Lower leg skin (tissue), 4 donors: ENCODE measurements at regions not wholly inside any gene's neighbourhood (a gene's known extent, or its start where the extent isn't known, plus 50 kb on each side); places are given as distances from the start of the nearest gene placed in this dataset.

Source experiments
- DNase-seq, 2 donors: peaks; one replicate each; pipeline ENCODE4 v3.0.0-alpha.2; 2019; ENCODE audit warnings: low spot score in 2 of 2
- H3K4me3 ChIP-seq: fragments of 200-600 bp; sonication (generic); 2 replicates; pipeline ENCODE4 v1.5.1; 2017; ENCODE audit warnings: mild to moderate bottlenecking, low read depth; ENCODE audit not compliant: poor library complexity, severe bottlenecking
- POLR2A ChIP-seq, 2 donors: fragments of 450-650 bp; IDR thresholded peaks; one replicate each; pipeline ENCODE4 v1.6.1; 2016 to 2017; ENCODE audit warnings: antibody characterized with exemption in 2 of 2, mild to moderate bottlenecking in 1 of 2, moderate library complexity in 1 of 2
- WGBS, 2 donors: methylation state at CpG; one replicate each; pipeline ENCODE4 v1.1.5; 2018; 5-methylcytosine and 5-hydroxymethylcytosine counted together
- intact Hi-C: fragments of 100-400 bp; cut with DNase I; formaldehyde crosslinking; loops from one replicate; pipeline ENCODE4 v1.15.0; 2023; ENCODE audit warnings: low total_unique reads
- TF ChIP-seq, protein P1 (sequence below), 3 donors: fragments of 450-650 bp; IDR thresholded peaks; one replicate each; pipeline ENCODE4 v1.5.1; 2016; ENCODE audit warnings: antibody characterized with exemption in 3 of 3, mild to moderate bottlenecking in 3 of 3, moderate library complexity in 2 of 3

DNA sequence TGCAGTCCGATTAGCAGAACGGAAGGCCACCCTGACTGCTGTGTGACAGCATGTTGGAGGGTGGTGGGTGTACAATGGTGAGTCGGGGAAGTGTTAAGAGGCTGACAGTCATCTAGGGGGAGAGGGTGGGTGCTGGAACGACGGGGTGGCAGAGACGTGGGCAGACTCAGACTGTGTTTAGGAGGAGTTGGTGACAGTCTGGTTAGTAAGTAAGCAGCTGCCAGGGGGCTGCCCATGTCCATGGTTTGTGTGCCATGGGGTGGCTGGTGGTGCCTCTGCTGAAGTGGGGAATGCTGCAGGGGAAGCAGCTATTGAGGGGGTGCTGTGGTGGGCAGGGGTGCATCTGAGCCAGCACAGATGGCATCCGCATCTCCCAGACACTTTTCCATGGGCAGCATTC, 51.3 kb upstream of the BOD1 start:
- intact Hi-C loops, result no loop called here
- no peak for TF ChIP-seq POLR2A (IDR thresholded peaks at IDR 0.05)
- TF ChIP-seq, protein P1, sequence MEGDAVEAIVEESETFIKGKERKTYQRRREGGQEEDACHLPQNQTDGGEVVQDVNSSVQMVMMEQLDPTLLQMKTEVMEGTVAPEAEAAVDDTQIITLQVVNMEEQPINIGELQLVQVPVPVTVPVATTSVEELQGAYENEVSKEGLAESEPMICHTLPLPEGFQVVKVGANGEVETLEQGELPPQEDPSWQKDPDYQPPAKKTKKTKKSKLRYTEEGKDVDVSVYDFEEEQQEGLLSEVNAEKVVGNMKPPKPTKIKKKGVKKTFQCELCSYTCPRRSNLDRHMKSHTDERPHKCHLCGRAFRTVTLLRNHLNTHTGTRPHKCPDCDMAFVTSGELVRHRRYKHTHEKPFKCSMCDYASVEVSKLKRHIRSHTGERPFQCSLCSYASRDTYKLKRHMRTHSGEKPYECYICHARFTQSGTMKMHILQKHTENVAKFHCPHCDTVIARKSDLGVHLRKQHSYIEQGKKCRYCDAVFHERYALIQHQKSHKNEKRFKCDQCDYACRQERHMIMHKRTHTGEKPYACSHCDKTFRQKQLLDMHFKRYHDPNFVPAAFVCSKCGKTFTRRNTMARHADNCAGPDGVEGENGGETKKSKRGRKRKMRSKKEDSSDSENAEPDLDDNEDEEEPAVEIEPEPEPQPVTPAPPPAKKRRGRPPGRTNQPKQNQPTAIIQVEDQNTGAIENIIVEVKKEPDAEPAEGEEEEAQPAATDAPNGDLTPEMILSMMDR (IDR thresholded peaks at IDR 0.05), result no peak
- no peak overlapping the region for H3K4me3 ChIP-seq
- peak in 1 of 2 donors; percentile 80 for DNase-seq
- WGBS, 2 donors, result 84 to 86% methylated on average over 7 of the region's 7 CpGs

DNA sequence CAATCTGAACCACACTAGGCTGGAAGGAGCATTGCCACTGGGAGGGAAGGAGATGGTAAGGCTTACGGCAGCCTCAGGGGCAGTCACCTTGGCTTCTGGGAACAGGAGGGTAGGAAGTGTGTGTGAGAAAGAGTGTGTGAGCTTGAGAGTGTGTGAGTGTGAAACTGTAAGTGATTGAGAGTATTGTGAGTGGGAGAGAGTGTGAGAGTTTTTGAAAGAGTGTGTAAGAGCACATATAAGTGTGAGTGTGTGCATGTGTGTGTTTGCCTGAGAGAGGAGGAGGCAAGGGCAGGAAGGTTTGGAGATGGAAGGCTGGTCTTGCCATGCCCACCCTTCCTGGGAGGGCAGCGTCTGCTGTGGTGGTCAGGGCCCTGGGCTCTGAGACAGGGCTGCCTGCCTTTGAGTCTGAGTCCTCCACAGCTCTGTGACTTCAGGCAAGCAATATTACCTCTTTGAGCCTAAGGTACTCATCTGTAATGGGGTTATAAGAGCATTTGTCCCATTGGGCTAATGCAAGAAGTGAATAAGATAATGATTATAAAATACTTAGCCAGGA, 51.9 kb upstream of the BOD1 start:
- WGBS, 2 donors, result 89 to 98% methylated on average over 2 of the region's 2 CpGs

DNA sequence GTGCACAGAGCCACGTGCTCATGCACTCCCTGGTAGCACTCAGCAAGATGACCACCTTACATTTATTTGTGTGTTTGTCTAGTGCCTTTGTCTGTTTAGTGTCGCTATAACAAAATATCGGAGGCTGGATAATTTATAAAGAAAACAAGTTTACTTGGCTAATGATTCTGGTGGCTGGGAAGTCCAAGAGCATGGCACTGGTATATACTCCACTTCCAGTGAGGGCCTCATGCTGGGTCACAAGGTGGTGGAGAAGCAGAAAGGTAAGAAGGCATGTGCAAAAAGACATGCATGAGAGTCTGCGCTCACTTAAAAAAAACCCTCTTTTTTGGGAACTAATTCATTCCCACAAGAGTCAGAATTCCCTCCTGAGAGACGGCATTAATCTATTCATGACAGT, 52.5 kb upstream of the BOD1 start:
- H3K4me3 ChIP-seq, result no peak overlapping the region
- DNase-seq, result no peak
- no peak for TF ChIP-seq POLR2A (IDR thresholded peaks at IDR 0.05)
- TF ChIP-seq, protein P1 (IDR thresholded peaks at IDR 0.05), result no peak
- WGBS, 2 donors, result 93 to 94% methylated on average over 5 of the region's 5 CpGs
- intact Hi-C loops, result no loop called here

More for the DNA sequence above, 51.9 kb upstream of the BOD1 start:
- intact Hi-C loops, result no loop called here
- peak in 1 of 2 donors; percentile 46 for DNase-seq
- no peak for TF ChIP-seq POLR2A (IDR thresholded peaks at IDR 0.05)
- TF ChIP-seq, protein P1 (IDR thresholded peaks at IDR 0.05), result no peak
- H3K4me3 ChIP-seq, result no peak overlapping the region

DNA sequence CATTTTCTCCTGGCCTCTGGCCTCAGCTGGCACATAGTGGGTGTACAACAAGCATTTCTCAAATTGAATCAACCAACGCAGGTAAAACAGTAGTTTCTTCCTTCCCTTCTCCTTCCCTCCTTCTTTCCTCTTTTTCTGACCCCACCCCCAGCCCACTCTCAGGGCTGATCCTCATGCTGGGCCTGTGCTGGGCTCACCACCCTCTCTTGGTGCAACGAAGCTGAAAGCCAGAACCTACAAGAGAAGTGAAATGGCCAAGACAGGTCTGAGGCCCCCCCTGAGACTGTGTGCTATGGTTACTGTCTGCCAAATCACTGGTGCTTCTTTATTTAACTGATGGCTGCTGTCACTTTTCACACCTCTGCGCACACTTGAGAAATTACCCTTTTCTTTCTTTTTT, 53.0 kb upstream of the BOD1 start:
- WGBS, 2 donors, result 77 to 87% methylated on average over 3 of the region's 3 CpGs
- DNase-seq, result peak in 1 of 2 donors; percentile 14
- intact Hi-C loops, result no loop called here
- TF ChIP-seq, protein P1 (IDR thresholded peaks at IDR 0.05), result no peak
- no peak for TF ChIP-seq POLR2A (IDR thresholded peaks at IDR 0.05)
- no peak overlapping the region for H3K4me3 ChIP-seq

DNA sequence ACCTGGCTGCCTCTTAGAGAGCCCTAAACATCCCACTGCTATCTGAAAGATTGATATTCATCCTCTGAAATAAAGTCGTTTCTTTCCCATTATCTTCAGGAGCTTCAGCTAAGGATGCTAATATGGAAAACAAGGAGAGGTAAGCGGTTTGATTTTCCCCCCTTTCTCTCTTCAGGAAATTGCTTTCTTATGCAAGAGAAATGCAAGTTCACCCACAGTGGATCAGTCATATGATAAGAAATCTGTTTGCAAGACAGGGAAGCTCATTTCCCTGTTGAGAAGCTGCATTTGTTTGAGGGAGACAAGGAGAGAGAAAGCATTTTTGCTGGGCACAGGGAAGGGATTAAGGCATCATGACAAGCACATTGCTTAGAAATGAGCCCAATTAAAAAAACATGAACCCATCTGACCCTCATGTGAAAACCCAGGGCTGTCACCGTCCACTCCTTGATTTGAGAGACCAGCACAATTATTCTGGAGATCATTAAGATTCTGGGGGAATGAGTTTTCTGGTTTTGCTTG, 53.7 kb upstream of the BOD1 start:
- H3K4me3 ChIP-seq, result no peak overlapping the region

More for the DNA sequence above, 53.7 kb upstream of the BOD1 start:
- intact Hi-C loops, result no loop called here
- WGBS, 2 donors, result 37% methylated on average over 3 of the region's 3 CpGs
- DNase-seq, result peak in 1 of 2 donors; percentile 10
- TF ChIP-seq POLR2A (IDR thresholded peaks at IDR 0.05), result no peak
- TF ChIP-seq, protein P1 (IDR thresholded peaks at IDR 0.05), result no peak
